PC-9 (cell line): ENCODE measurements at regions not wholly inside any gene's neighbourhood (a gene's known extent, or its start where the extent isn't known, plus 50 kb on each side); places are given as distances from the start of the nearest gene placed in this dataset.

Experiments used
- BruUV-seq: library from RNA; stranded (reverse); fragments of 400-500 nt; replicated peaks from 2 replicates; lab custom pipeline; 2021; lab: Mats Ljungman, UMichigan
- CTCF ChIA-PET: fragments of 300-600 bp; sonication (Branson Sonifier 250); formaldehyde crosslinking; loops from one replicate; lab custom pipeline; 2022; ENCODE audit warnings: antibody characterized with exemption; lab: Charles Lee
- POLR2A ChIA-PET: fragments of 300-600 bp; sonication (Branson Sonifier 250); formaldehyde crosslinking; loops from one replicate; lab custom pipeline; 2022; ENCODE audit warnings: antibody characterized with exemption; ENCODE audit not compliant: unreplicated experiment; lab: Charles Lee
- DNase-seq, 2 experiments: peaks; one replicate each; pipeline versions ENCODE4 v3.0.0 to v3.0.0-alpha.2; 2015 to 2022; ENCODE audit warnings: mixed read lengths in 1 of 2
- H2AFZ ChIP-seq: fragments of 200-600 bp; sonication (generic); 2 replicates; pipeline ENCODE4 v1.8.1; 2017; ENCODE audit warnings: antibody characterized with exemption
- H3F3A ChIP-seq: fragments of 200-600 bp; sonication (generic); 2 replicates; pipeline ENCODE4 v1.8.1; 2017; ENCODE audit warnings: antibody characterized with exemption, mild to moderate bottlenecking, low read depth; ENCODE audit not compliant: insufficient read depth
- H3K27ac ChIP-seq: fragments of 200-600 bp; sonication (generic); 2 replicates; pipeline ENCODE4 v1.6.1; 2016; ENCODE audit warnings: mixed run types
- H3K27me3 ChIP-seq: fragments of 200-600 bp; sonication (generic); 2 replicates; pipeline ENCODE4 v1.6.1; 2016; ENCODE audit warnings: low read depth, mixed run types; ENCODE audit not compliant: insufficient read depth
- H3K36me3 ChIP-seq: fragments of 200-600 bp; sonication (generic); 2 replicates; pipeline ENCODE4 v1.6.1; 2016; ENCODE audit warnings: low read depth, mixed run types
- H3K4me1 ChIP-seq: fragments of 200-600 bp; sonication (generic); replicated peaks from 2 replicates; pipeline ENCODE4 v1.6.1; 2016; ENCODE audit warnings: mixed run types; ENCODE audit not compliant: insufficient read depth
- H3K4me2 ChIP-seq: fragments of 200-600 bp; sonication (generic); 2 replicates; pipeline ENCODE4 v1.6.1; 2017; ENCODE audit warnings: mixed run types
- H3K4me3 ChIP-seq: fragments of 200-600 bp; sonication (generic); 2 replicates; pipeline ENCODE4 v1.6.1; 2016; ENCODE audit warnings: mixed run types
- H3K79me2 ChIP-seq: fragments of 200-600 bp; sonication (generic); 2 replicates; pipeline ENCODE4 v1.6.1; 2017; ENCODE audit warnings: low read depth, mixed run types
- H3K9me2 ChIP-seq: fragments of 200-600 bp; sonication (generic); 2 replicates; pipeline ENCODE4 v1.8.1; 2017; ENCODE audit warnings: mild to moderate bottlenecking; ENCODE audit not compliant: insufficient read depth
- H3K9me3 ChIP-seq: fragments of 200-600 bp; sonication (generic); 2 replicates; pipeline ENCODE4 v1.8.1; 2016; ENCODE audit warnings: low read depth; ENCODE audit not compliant: insufficient read depth
- H4K20me1 ChIP-seq: fragments of 200-600 bp; sonication (generic); 2 replicates; pipeline ENCODE4 v1.8.1; 2017; ENCODE audit not compliant: insufficient read depth
- EZH2 ChIP-seq: fragments of 200-600 bp; sonication (generic); IDR thresholded peaks from 2 replicates; pipeline ENCODE4 v1.8.0; 2017; ENCODE audit warnings: antibody characterized with exemption, low read depth
- intact Hi-C: fragments of 100-400 bp; cut with micrococcal nuclease; formaldehyde crosslinking; loops from one replicate; pipeline ENCODE4 v1.10.0; 2022; ENCODE audit not compliant: unreplicated experiment
- TF ChIP-seq, protein P1 (sequence below): fragments of 200-600 bp; sonication (generic); conservative IDR thresholded peaks from 2 replicates; pipeline ENCODE4 v1.6.1; 2017; ENCODE audit warnings: mixed run types, antibody characterized with exemption, mild to moderate bottlenecking, moderate library complexity

DNA sequence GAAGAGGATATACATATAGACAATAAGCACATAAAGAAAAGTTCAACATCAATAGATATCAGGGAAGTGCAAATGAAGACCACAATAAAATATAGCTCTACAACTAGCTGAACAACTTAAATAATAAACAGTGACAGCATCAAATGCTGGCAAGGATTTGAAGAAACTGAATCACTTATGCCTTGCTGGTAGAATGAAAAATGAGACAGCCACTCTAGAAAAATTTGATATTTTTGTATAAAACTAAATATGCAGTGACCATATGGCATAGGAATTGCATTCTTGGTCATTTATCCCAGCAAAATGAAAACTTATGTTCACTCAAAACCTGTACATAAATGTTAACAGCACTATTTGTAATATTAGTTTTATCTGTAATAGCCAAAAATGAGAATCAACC lies 1102.0 kb downstream of the C4orf33 start:
- Histone ChIP-seq H3K4me1 (no peaks in the 10 kb centered on the region), H3K4me2 (no peak overlapping the region), H2AFZ (no peak overlapping the region), H3K27ac (no peak overlapping the region), H3F3A (no peaks in the 10 kb centered on the region), H3K27me3 (no peaks in the 10 kb centered on the region), H3K9me3 (no peaks in the 10 kb centered on the region), H3K9me2 (no peaks in the 10 kb centered on the region), H3K36me3 (no peaks in the 10 kb centered on the region), H3K4me3 (no peak overlapping the region), H4K20me1 (no peaks in the 10 kb centered on the region), H3K79me2 (no peaks in the 10 kb centered on the region)
- no peak for DNase-seq
- no TSS peak for BruUV-seq
- intact Hi-C loops = no loop called here
- ChIA-PET POLR2A (no interaction called here), CTCF (no interaction called here)
- TF ChIP-seq EZH2 = no peak
- TF ChIP-seq, protein P1, sequence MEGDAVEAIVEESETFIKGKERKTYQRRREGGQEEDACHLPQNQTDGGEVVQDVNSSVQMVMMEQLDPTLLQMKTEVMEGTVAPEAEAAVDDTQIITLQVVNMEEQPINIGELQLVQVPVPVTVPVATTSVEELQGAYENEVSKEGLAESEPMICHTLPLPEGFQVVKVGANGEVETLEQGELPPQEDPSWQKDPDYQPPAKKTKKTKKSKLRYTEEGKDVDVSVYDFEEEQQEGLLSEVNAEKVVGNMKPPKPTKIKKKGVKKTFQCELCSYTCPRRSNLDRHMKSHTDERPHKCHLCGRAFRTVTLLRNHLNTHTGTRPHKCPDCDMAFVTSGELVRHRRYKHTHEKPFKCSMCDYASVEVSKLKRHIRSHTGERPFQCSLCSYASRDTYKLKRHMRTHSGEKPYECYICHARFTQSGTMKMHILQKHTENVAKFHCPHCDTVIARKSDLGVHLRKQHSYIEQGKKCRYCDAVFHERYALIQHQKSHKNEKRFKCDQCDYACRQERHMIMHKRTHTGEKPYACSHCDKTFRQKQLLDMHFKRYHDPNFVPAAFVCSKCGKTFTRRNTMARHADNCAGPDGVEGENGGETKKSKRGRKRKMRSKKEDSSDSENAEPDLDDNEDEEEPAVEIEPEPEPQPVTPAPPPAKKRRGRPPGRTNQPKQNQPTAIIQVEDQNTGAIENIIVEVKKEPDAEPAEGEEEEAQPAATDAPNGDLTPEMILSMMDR = no peak

DNA sequence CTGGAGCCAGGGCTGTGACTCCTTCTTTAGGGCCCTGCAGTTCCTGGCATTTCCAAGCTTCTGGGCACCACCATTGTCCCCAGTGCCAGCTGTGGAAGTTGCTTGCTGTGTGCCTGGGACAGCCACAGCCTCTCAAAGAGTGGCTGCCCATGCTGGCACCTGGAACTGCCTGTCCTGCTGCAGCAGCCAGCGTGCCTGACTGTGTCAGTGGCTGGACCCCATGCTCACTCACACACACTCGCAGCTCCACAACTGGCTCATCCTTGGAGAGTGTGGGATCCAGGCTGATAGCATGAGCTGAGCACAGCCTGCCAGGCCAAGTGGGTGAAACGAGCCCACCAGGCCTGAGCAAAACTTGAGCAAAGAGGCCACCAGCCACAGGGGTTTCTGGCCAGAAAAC lies 1107.6 kb downstream of the C4orf33 start:
- Histone ChIP-seq H3K4me1 (no peaks in the 10 kb centered on the region), H3K4me3 (no peak overlapping the region), H3K9me3 (no peaks in the 10 kb centered on the region), H3K27ac (no peak overlapping the region), H3F3A (no peaks in the 10 kb centered on the region), H3K9me2 (no peaks in the 10 kb centered on the region), H3K36me3 (no peaks in the 10 kb centered on the region), H3K4me2 (no peak overlapping the region), H3K27me3 (no peaks in the 10 kb centered on the region), H2AFZ (no peak overlapping the region), H3K79me2 (no peaks in the 10 kb centered on the region), H4K20me1 (no peaks in the 10 kb centered on the region)
- intact Hi-C loops = no loop called here
- ChIA-PET CTCF (no interaction called here), POLR2A (interaction anchor here (0.6 kb wide), 1 partner anchor 137 kb away, joined by 6 read pairs; no protein-coding TSS in a partner anchor)
- TF ChIP-seq, protein P1 = no peak
- no peak for TF ChIP-seq EZH2
- no TSS peak for BruUV-seq
- no peak for DNase-seq

DNA sequence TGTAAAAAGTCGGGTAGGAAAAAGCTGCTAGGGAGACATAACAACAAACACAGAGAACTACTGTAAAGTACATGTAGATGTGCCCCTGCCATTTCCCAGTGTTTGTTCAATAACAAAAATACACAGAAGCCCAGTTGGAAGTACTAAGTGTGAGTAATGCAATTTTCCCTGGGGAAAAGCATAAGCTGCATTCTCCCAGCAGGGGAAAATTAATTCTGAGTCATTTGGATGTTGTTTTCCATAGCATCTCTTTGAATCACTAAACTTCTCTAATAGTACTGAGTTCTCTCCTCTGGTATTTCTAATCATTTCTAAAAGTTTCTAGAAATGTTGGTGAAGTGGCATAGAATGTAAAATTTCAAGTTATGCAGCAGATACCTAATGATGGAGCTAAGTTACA lies 1114.9 kb downstream of the C4orf33 start:
- CTCF ChIA-PET = no interaction called here
- H3K4me2 ChIP-seq = no peak overlapping the region
- no peak overlapping the region for H3K4me3 ChIP-seq
- POLR2A ChIA-PET = no interaction called here
- H3K9me3 ChIP-seq = no peaks in the 10 kb centered on the region
- no peaks in the 10 kb centered on the region for H3K79me2 ChIP-seq
- intact Hi-C loops = no loop called here
- no peak overlapping the region for H2AFZ ChIP-seq
- no peaks in the 10 kb centered on the region for H4K20me1 ChIP-seq
- no peak for DNase-seq
- H3K9me2 ChIP-seq = no peaks in the 10 kb centered on the region
- TF ChIP-seq, protein P1 = no peak
- TF ChIP-seq EZH2 = no peak
- no TSS peak for BruUV-seq
- H3F3A ChIP-seq = no peaks in the 10 kb centered on the region
- H3K36me3 ChIP-seq = no peaks in the 10 kb centered on the region
- no peak overlapping the region for H3K27ac ChIP-seq
- no peaks in the 10 kb centered on the region for H3K4me1 ChIP-seq
- no peaks in the 10 kb centered on the region for H3K27me3 ChIP-seq
